ENCODE measurements at regions not wholly inside any gene's neighbourhood (a gene's known extent, or its start where the extent isn't known, plus 50 kb on each side); places are given as distances from the start of the nearest gene placed in this dataset.

GRCh38 chr7:68535266-68535665 is 1063.0 kb upstream of the AUTS2 start:
- TF ChIP-seq CTCF (IDR thresholded peaks at IDR 0.05): no peak

- no peak for TF ChIP-seq CTCF (IDR thresholded peaks at IDR 0.05)
Measured at GRCh38 chr7:68537051-68537773, 1061.1 kb upstream of the AUTS2 start.

DNA sequence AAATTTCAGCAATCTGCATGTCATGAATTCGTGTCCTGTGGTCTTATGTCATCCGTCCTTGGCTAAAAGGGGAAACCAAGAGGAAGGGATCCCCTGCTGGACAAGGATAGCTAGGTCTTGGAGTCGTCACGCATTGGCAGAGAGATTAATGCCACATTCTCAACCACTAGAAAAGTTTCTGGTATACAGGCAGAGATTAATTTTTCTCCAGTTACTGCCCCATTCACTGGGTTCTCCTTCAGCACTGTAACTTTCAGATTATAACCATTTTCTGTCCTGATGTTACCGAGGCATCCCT is 1060.6 kb upstream of the AUTS2 start:
- TF ChIP-seq CTCF (IDR thresholded peaks at IDR 0.05): no peak

GRCh38 chr7:68542831-68543230 is 1055.4 kb upstream of the AUTS2 start:
- no peak for TF ChIP-seq CTCF (IDR thresholded peaks at IDR 0.05)

- TF ChIP-seq CTCF (IDR thresholded peaks at IDR 0.05): no peak
Measured at GRCh38 chr7:68544851-68545250, 1053.4 kb upstream of the AUTS2 start.

- no peak for TF ChIP-seq CTCF (IDR thresholded peaks at IDR 0.05)
Measured at GRCh38 chr7:68547181-68547580, 1051.1 kb upstream of the AUTS2 start.

DNA sequence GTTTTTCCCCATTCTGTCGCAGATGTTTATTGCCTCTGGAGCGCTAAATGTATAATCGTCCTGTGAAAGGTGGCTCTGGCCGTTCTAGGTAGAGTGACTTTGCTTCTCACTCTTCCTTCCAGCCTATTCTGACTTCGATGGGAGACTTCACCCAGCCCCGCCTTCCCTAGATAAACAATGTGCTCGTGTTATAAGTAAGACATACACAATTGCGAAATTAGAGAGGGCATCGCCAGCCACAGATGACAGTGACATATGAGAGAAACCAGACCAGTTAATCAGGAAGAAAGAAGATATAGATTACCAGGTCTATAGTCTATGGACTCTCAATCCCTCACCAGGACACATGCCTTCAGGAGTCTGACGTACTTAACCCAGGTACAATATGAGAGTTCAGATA is 1050.5 kb upstream of the AUTS2 start:
- TF ChIP-seq CTCF (IDR thresholded peaks at IDR 0.05): no peak

GRCh38 chr7:68550027-68550426 is 1048.2 kb upstream of the AUTS2 start:
- TF ChIP-seq CTCF (IDR thresholded peaks at IDR 0.05): no peak
